ENCODE measurements at regions not wholly inside any gene's neighbourhood (a gene's known extent, or its start where the extent isn't known, plus 50 kb on each side); places are given as distances from the start of the nearest gene placed in this dataset.

GRCh38 chr3:87848003-87848402 lies 210.8 kb downstream of the CGGBP1 start:
- TF ChIP-seq CTCF (IDR thresholded peaks at IDR 0.05) (no peak), POLR2AphosphoS5 (IDR thresholded peaks at IDR 0.05) (no peak), POLR2A (IDR thresholded peaks at IDR 0.05) (no peak), EP300 (IDR thresholded peaks at IDR 0.05; ENCODE audit: low read depth) (no peak)
- WGBS, 2 donors (ENCODE audit: low coverage in 1 of 2): 66 to 72% methylated on average over 2 of the region's 2 CpGs
- H3K27ac ChIP-seq: no peak overlapping the region
- peaks cover 0 to 4% of the 10 kb centered on the region in 2 donors for H3K9me3 ChIP-seq
- no peak overlapping the region for H3K4me3 ChIP-seq
- in situ Hi-C loops (cut with MboI; ENCODE audit: low pct_ligation_motif_present in 1 of 4, low pct_unique_long_range_greater_than_20kb in 1 of 4, low sequenced_read_pairs in 3 of 4) (no loop called here), intact Hi-C loops (cut with DNase I; ENCODE audit: low total_unique reads) (loop anchor here (10.0 kb wide), 1 partner anchor 913 kb away; no protein-coding TSS in a partner anchor)
- DNase-seq: no peak
- no peaks in the 10 kb centered on the region for H3K4me1 ChIP-seq
- H3K27me3 ChIP-seq: no peaks in the 10 kb centered on the region
- H3K36me3 ChIP-seq: no peaks in the 10 kb centered on the region

- DNase-seq: no peak
- intact Hi-C loops (cut with DNase I; ENCODE audit: low total_unique reads) (no loop called here), in situ Hi-C loops (cut with MboI; ENCODE audit: low pct_ligation_motif_present in 1 of 4, low pct_unique_long_range_greater_than_20kb in 1 of 4, low sequenced_read_pairs in 3 of 4) (no loop called here)
- H3K36me3 ChIP-seq: no peaks in the 10 kb centered on the region
- 73 to 86% methylated on average over 1 of the region's 1 CpG for WGBS, 2 donors (ENCODE audit: low coverage in 1 of 2)
- H3K9me3 ChIP-seq: peaks cover 0 to 2% of the 10 kb centered on the region in 2 donors
- TF ChIP-seq CTCF (IDR thresholded peaks at IDR 0.05) (no peak), EP300 (IDR thresholded peaks at IDR 0.05; ENCODE audit: low read depth) (no peak), POLR2AphosphoS5 (IDR thresholded peaks at IDR 0.05) (no peak), POLR2A (IDR thresholded peaks at IDR 0.05) (no peak)
- no peak overlapping the region for H3K27ac ChIP-seq
- H3K27me3 ChIP-seq: no peaks in the 10 kb centered on the region
- H3K4me3 ChIP-seq: no peak overlapping the region
- H3K4me1 ChIP-seq: no peaks in the 10 kb centered on the region
Observed at GRCh38 chr3:87837076-87837475, 221.7 kb downstream of the CGGBP1 start.

GRCh38 chr3:87836026-87836425 lies 222.8 kb downstream of the CGGBP1 start:
- DNase-seq: no peak
- in situ Hi-C loops (cut with MboI; ENCODE audit: low pct_ligation_motif_present in 1 of 4, low pct_unique_long_range_greater_than_20kb in 1 of 4, low sequenced_read_pairs in 3 of 4): no loop called here
- Histone ChIP-seq H3K36me3 (no peaks in the 10 kb centered on the region), H3K27ac (no peak overlapping the region), H3K4me3 (no peak overlapping the region), H3K27me3 (no peaks in the 10 kb centered on the region), H3K9me3 (peaks cover 0 to 2% of the 10 kb centered on the region in 2 donors), H3K4me1 (no peaks in the 10 kb centered on the region)
- TF ChIP-seq POLR2A (IDR thresholded peaks at IDR 0.05) (no peak), POLR2AphosphoS5 (IDR thresholded peaks at IDR 0.05) (no peak), CTCF (IDR thresholded peaks at IDR 0.05) (no peak), EP300 (IDR thresholded peaks at IDR 0.05; ENCODE audit: low read depth) (no peak)
- WGBS, 2 donors (ENCODE audit: low coverage in 1 of 2): 53 to 60% methylated on average over 1 of the region's 1 CpG
- intact Hi-C loops (cut with DNase I; ENCODE audit: low total_unique reads): no loop called here

GRCh38 chr3:87835236-87835635 lies 223.6 kb downstream of the CGGBP1 start:
- Histone ChIP-seq H3K27ac (no peak overlapping the region), H3K36me3 (no peaks in the 10 kb centered on the region), H3K9me3 (peaks cover 0 to 2% of the 10 kb centered on the region in 2 donors), H3K4me1 (no peaks in the 10 kb centered on the region), H3K27me3 (no peaks in the 10 kb centered on the region), H3K4me3 (no peak overlapping the region)
- WGBS, 2 donors (ENCODE audit: low coverage in 1 of 2): 83 to 89% methylated on average over 4 of the region's 4 CpGs
- in situ Hi-C loops (cut with MboI; ENCODE audit: low pct_ligation_motif_present in 1 of 4, low pct_unique_long_range_greater_than_20kb in 1 of 4, low sequenced_read_pairs in 3 of 4) (no loop called here), intact Hi-C loops (cut with DNase I; ENCODE audit: low total_unique reads) (no loop called here)
- TF ChIP-seq POLR2A (IDR thresholded peaks at IDR 0.05): no peak
- TF ChIP-seq POLR2AphosphoS5 (IDR thresholded peaks at IDR 0.05): no peak
- no peak for TF ChIP-seq EP300 (IDR thresholded peaks at IDR 0.05; ENCODE audit: low read depth)
- no peak for TF ChIP-seq CTCF (IDR thresholded peaks at IDR 0.05)
- DNase-seq: no peak
